ENCODE measurements at regions not wholly inside any gene's neighbourhood (a gene's known extent, or its start where the extent isn't known, plus 50 kb on each side); places are given as distances from the start of the nearest gene placed in this dataset.
"Not testable (repeated sequence)": the region's sequence is repeated elsewhere in the genome, so short reads cannot be mapped to it uniquely, and the experiment has no call there.

DNA sequence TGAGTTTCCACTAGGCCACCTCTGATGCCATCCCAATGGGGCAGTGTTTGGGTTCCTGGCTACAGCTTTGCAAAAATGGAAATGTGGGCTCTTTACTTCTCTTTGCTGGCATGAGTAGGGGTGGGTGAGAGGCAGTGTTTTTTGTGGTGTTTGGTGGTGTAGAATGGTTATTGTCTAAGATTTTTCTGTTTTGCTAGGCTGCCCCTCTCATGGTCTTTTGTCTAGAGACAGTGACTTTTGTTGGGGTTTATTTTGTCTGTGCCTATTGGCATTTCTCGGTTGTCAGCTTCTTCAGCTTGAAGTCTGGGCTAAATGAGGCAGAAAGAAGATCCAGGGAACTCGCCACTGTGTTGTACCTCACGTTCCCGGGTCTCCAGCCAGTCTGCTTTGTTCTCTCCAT is 112.1 kb downstream of the CENPF start:
- DNase-seq: no peak

DNA sequence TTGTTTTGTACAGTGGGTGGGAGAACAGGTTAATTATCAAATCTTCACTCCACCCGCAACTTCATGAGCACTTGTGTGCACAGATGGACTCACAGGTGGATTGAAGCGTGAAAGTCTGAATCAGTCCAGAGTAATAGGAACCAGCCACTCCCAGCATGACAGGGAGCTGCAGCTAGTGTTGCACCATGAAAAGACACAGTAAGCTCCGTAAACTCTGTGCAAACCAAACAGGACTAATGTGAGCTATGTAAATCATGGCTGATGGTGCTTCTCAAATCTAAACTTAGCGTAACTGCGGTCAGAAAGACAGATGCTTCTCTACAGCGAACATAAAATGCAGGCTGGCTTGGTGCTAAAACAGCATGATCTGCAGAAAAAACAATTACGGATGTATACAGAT is 114.4 kb downstream of the CENPF start:
- DNase-seq: peak; percentile 54

GRCh38 chr1:214718724-214719123 is 115.7 kb downstream of the CENPF start:
- no peak for DNase-seq

- no peak for DNase-seq
These were observed 116.2 kb downstream of the CENPF start for GRCh38 chr1:214719207-214719606.

- DNase-seq: no peak
These were observed 117.6 kb downstream of the CENPF start for GRCh38 chr1:214720561-214720960.

DNA sequence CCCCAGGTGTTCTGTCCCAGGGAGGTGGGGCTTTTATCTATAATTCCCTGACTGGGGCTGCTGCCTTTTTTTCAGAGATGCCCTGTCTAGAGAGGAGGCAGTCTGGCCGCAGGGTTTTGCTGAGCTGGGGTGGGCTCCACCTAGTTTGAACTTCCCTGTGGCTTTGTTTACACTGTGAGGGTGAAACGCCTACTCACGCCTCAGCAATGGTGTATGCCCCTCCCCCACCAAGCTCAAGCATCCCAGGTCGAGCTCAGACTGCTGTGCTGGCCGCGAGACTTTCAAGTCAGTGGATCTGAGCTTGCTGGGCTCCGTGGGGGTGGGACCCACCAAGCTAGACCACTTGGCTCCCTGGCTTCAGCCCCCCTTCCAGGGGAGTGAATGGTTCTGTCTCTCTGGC is 124.3 kb downstream of the CENPF start:
- no peak for DNase-seq

- no peak for DNase-seq
These were observed 136.7 kb downstream of the CENPF start for GRCh38 chr1:214739621-214740238.

DNA sequence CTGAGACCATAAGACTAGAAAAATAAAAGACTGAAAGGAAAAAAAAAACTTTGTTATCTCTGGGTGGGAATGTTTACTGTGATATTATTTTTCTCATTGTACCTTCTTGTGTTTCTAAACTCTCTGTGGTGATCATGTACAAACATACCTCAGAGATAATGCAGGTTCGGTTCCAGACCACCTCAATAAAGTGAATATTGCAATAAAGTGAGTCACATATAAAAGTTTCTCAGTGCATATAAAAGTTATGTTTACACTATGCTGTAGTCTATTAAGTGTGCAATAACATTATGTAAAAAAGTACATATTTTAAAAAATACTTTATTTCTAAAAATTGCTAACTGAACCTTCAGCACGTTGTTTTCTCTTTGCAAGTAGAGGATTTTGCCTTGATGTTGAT is 137.5 kb downstream of the CENPF start:
- DNase-seq: no peak

GRCh38 chr1:214747050-214747635 is 144.1 kb downstream of the CENPF start:
- no peak for DNase-seq

DNA sequence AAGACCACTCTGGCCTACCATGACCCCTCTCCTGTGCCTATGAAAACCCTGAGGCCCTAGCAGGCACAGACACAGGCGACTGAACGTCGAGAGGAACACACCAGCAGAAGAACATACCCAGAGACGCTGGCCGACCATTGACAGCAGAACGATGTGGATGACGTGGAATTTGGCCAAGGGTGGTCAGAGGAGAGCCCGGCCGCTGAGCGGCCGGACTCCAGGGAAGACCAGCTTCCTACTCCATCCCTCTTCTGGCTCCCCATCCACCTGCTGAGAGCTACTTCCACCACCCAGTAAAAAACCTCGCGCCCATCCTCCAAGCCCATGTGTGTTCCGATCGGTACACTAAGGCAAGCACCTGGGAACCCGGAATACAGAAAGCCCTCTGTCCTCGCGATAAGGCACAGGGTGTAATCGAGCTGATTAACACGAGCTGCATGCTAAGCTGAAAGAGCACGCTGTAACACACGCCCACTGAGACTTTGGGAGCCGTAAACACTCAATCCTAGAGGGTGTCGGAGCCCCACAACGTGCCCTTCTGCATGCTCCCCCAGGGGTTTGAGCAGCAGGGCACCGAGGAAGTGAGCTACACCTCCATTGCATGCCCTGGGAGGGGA is 150.3 kb downstream of the CENPF start:
- DNase-seq: no peak

DNA sequence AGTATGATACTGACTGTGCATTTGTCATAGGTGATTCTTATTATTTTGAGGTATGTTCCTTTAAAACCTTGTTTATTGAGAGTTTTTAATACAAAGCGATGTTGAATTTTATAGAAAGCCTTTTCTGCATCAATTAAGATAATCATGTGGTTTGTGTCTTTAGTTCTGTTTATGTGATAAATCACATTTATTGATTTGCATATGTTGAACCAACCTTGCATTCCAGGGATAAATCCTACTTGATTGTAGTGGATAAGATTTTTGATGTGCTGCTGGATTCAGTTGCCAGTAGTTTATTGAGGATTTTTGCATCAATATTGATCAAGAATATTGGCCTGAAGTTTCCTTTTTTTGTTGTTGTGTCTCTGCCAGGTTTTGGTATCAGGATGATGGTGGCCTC is 158.0 kb downstream of the CENPF start:
- DNase-seq: no peak

- DNase-seq: no peak
These were observed 159.9 kb downstream of the CENPF start for GRCh38 chr1:214762902-214763301.

GRCh38 chr1:214764502-214764901 is 161.5 kb downstream of the CENPF start:
- DNase-seq: no peak

DNA sequence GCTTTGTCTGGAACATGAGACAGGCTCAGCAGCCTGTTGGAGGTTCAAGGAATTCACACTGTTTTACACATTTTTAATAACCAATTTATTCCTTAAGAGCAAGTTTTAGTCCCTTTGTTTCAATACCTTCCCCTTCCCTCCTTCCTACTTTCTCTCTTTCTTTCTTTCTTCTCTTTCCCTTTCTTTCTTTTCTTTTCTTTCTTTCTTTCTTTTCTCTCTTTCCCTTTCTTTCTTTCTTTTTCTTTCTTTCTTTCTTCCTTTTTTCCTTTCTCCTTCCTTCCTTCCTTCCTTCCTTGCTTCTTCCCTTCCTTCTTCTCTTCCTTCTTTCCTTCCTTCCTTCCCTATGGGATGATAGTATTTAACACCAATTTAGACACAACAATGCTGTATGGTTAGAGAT is 164.2 kb downstream of the CENPF start:
- DNase-seq: no peak

DNA sequence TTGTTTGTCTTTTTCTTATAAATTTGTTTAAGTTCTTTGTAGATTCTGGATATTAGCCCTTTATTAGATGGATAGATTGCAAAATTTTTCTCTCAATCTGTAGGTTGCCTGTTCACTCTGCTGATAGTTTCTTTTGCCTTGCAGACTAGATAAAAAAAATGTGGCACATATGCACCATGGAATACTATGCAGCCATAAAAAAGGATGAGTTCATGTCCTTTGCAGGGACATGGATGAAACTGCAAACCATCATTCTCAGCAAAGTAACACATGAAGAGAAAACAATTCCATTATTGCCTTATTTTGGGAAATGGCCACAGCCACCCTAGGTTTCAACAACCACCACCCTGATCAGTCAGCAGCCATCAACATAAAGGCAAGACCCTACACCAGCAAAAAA is 166.7 kb downstream of the CENPF start:
- not testable (repeated sequence) for DNase-seq

DNA sequence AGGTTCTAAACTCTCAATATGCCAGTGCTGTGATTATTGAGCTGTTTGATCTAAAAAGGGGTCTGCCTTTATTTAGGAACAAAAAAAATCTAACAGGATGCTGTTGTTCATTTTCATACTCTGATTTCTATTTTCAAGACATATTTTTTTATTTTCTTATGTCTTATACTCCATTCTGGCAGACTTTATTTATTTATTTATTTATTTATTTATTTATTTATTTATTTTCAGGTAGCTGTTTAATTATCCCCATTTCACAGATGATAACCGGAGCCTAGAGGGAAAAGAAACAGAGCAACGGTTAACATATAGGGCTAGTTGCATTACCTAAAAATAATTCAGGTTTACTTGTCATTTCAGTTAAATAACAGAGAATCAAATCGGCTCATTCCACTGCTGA is 174.4 kb downstream of the CENPF start:
- no peak for DNase-seq

DNA sequence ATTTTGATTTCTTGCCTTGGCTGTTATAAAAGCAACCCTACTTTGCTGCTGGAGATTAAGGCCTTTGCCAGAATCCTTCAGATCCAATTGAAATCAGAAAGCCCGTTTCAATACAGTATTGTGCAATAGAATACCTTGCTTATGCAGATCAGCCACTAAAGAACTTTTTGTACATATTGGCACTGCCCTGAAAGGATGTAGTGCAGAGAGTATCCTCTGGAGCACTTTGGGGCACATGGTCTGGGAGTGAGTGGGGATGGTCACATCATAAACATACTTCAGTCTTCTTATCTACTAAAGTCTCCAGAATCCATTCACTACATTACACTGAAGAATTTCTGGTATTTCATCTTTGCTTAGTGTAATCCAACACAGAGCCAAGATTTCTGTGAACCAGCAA is 189.0 kb downstream of the CENPF start:
- no peak for DNase-seq

DNA sequence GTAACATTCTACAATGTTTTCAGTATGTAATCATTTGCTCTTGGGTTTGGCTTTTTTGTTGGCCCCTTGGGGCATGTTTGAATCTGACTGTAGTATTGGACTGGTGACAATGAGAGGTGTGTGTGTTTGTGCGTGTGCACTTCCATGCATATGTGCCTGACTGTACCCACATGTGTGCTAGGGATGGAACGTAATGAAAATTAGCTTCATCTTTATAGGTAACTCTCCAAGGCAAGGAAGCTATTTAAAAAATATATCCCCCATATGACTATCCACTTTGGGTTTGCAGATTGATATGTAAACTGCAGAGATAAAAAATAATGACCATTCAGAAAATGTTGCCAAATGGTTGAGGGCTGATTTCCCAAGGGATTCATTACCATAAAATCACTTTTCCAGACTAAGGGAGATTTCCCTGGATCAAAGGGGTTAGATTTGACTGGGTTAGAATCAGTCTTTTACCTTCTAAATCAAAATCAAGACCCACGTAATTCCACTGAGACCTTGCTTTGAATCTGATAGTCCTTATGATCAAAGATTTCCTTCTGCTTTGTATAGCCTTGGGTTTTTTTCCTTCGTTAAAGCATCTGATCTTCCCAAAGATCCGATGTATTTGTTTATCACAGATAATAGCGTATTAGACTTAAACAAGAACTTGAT is 189.7 kb downstream of the CENPF start:
- DNase-seq: no peak

DNA sequence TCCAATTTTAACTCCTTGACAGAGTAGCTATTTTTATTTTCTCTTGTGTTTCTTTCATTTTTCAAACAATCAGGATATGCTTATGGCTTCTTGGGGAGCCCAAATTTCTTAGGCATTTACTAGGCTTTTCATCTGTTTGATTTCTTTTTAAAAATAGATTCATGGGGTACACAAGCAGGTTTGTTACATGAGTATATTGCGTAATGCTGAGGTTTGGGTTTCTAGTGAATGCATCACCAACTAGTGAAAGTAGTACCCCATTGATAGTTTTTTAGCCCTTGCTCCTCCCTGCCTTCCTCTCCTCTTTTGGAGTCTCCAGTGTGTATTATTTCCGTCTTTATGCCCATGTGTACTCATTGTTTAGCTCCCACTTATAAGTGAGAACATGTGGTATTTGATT is 190.7 kb downstream of the CENPF start:
- DNase-seq: no peak

DNA sequence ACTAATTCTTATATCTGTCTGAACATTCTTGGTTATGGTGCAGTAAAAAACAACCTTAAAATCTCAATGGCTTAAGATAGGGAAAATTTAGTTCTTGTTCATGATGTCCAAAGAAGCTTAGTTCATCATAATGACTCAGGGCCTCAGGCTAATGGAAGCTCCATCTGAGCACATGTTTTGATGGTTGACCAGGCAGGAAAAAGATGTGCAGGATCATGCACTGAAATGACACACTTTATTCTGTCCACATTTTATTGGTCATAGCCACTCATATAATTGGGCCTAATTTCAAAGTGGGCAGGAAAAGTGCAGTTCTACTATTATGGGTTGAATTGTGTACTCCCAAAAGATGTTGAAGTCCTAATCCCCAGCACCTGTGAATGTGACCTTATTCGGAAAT is 198.2 kb downstream of the CENPF start:
- DNase-seq: no peak

DNA sequence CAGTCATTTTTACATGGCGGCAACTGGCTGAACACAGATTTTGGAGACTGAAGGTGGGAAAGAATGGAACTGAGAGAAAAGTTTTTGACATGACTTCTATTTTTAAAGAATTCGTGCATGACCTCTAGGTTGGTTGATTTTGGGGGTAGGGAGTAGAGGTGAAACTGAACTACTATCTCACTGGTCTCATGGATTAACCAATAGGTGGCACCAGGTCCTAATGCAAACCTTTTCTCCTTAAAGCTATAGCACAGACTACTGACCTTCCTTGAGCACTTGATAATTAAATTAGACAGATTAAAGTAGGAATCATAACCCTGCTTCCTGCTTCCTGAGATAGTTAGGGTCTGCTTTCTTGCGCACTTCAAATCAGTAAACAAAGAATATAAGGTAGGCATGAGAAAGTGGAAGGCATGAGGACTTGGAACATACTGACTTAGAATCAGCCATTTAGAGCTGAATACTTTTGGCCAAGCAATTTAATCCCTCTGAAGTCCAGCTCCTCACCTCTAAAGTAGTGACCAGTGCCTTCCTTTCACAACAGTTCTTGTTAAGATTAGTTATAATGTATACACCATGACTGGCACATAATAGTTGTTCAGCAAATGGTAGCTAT is 206.0 kb downstream of the CENPF start:
- no peak for DNase-seq

GRCh38 chr1:214816603-214817002 is 213.6 kb downstream of the CENPF start:
- DNase-seq: no peak

- no peak for DNase-seq
These were observed 220.5 kb downstream of the CENPF start for GRCh38 chr1:214823311-214824117.
